Bronchial epithelial cell (primary cell): ENCODE measurements at regions not wholly inside any gene's neighbourhood (a gene's known extent, or its start where the extent isn't known, plus 50 kb on each side); places are given as distances from the start of the nearest gene placed in this dataset.
"Not testable (repeated sequence)": the region's sequence is repeated elsewhere in the genome, so short reads cannot be mapped to it uniquely, and the experiment has no call there.

ENCODE experiments used
- DNase-seq: peaks from one replicate; pipeline ENCODE4 v3.0.0-alpha.2; 2010; ENCODE audit warnings: low read depth
- FAIRE-seq: peaks from 2 replicates; lab custom pipeline; 2011; peaks lifted over from hg19 to GRCh38; lab: Jason Lieb, UNC
- H3K27me3 ChIP-seq: 2 replicates; pipeline ENCODE4 v1.5.1; 2011; ENCODE audit warnings: low read length; ENCODE audit not compliant: control insufficient read depth, insufficient read depth
- H3K36me3 ChIP-seq: 2 replicates; pipeline ENCODE4 v1.5.1; 2011; ENCODE audit warnings: low read length; ENCODE audit not compliant: control insufficient read depth, insufficient read depth
- H3K4me3 ChIP-seq: 2 replicates; pipeline ENCODE4 v1.5.1; 2011; ENCODE audit warnings: mild to moderate bottlenecking, low read depth, low read length, control low read depth
- TF ChIP-seq, protein P1 (sequence below): IDR thresholded peaks from 2 replicates; pipeline ENCODE4 v1.5.1; 2011; ENCODE audit warnings: mild to moderate bottlenecking, moderate library complexity, low read length, control low read depth, inconsistent platforms; ENCODE audit not compliant: insufficient read depth, severe bottlenecking

GRCh38 chr3:75272691-75273090, 391.4 kb upstream of the FRG2C start:
- DNase-seq (peak; percentile 62), FAIRE-seq (no peak)
- Histone ChIP-seq H3K27me3 (no peaks in the 10 kb centered on the region), H3K36me3 (no peaks in the 10 kb centered on the region), H3K4me3 (no peak overlapping the region)
- TF ChIP-seq, protein P1, sequence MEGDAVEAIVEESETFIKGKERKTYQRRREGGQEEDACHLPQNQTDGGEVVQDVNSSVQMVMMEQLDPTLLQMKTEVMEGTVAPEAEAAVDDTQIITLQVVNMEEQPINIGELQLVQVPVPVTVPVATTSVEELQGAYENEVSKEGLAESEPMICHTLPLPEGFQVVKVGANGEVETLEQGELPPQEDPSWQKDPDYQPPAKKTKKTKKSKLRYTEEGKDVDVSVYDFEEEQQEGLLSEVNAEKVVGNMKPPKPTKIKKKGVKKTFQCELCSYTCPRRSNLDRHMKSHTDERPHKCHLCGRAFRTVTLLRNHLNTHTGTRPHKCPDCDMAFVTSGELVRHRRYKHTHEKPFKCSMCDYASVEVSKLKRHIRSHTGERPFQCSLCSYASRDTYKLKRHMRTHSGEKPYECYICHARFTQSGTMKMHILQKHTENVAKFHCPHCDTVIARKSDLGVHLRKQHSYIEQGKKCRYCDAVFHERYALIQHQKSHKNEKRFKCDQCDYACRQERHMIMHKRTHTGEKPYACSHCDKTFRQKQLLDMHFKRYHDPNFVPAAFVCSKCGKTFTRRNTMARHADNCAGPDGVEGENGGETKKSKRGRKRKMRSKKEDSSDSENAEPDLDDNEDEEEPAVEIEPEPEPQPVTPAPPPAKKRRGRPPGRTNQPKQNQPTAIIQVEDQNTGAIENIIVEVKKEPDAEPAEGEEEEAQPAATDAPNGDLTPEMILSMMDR: no peak

GRCh38 chr3:75285531-75286148, 378.5 kb upstream of the FRG2C start:
- H3K4me3 ChIP-seq, H3K27me3 ChIP-seq, H3K36me3 ChIP-seq: not testable (repeated sequence)
- DNase-seq: peak; percentile 86
- FAIRE-seq: peak; percentile 96

GRCh38 chr3:75288972-75289574, 375.1 kb upstream of the FRG2C start:
- not testable (repeated sequence) for H3K4me3 ChIP-seq, FAIRE-seq, H3K36me3 ChIP-seq, H3K27me3 ChIP-seq, DNase-seq

DNA sequence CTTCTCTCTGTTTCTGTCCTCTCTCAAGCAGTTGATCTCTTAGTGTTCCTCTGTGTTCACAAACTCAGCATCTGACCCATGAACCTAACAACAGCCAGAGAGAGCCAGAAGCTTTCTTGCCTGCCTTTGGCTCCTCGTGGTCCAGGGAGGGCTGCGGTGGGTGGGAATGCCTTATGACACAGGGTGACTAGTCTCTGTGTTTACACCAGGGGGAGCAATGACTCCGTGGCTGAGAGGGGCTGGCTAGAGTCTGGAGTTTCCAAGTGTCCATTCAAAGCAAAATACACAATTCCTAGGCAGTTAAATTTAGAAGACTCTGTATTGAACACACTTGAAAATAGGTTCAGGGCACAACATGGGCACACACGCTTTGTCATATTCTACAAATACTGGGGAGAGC, 370.0 kb upstream of the FRG2C start:
- FAIRE-seq: no peak
- H3K27me3 ChIP-seq: no peaks in the 10 kb centered on the region
- DNase-seq: peak; percentile 9

DNA sequence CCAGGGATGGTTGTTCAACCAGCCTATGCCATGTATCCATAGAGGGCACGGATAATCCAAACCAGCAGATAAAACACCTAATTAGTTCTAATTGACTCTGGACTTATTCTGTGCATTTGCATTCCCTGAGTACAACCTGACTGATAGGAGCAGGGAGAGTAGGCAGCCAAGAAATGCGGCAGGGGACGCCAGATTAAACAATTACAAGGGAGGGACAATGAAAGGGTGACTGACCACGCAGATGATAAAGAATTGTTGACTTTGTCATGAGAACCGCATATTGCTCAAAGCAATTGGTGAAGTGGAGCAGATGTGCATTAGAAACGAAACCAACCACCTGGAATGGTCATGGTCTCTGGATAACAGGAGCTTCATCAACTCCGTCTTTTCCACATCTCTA, 369.1 kb upstream of the FRG2C start:
- DNase-seq (no peak), FAIRE-seq (no peak)
- TF ChIP-seq, protein P1: no peak
- Histone ChIP-seq H3K27me3 (no peaks in the 10 kb centered on the region), H3K36me3 (no peaks in the 10 kb centered on the region), H3K4me3 (no peak overlapping the region)

More for the DNA sequence above, 370.0 kb upstream of the FRG2C start:
- TF ChIP-seq, protein P1: peak; percentile 55
- no peaks in the 10 kb centered on the region for H3K36me3 ChIP-seq
- no peak overlapping the region for H3K4me3 ChIP-seq

- H3K27me3 ChIP-seq: no peaks in the 10 kb centered on the region
- TF ChIP-seq, protein P1: no peak
- no peak for FAIRE-seq
- no peaks in the 10 kb centered on the region for H3K36me3 ChIP-seq
- no peak overlapping the region for H3K4me3 ChIP-seq
- no peak for DNase-seq
Measured at GRCh38 chr3:75296858-75297257, 367.3 kb upstream of the FRG2C start.

- no peaks in the 10 kb centered on the region for H3K36me3 ChIP-seq
- FAIRE-seq: no peak
Measured at GRCh38 chr3:75300606-75301005, 363.5 kb upstream of the FRG2C start.

DNA sequence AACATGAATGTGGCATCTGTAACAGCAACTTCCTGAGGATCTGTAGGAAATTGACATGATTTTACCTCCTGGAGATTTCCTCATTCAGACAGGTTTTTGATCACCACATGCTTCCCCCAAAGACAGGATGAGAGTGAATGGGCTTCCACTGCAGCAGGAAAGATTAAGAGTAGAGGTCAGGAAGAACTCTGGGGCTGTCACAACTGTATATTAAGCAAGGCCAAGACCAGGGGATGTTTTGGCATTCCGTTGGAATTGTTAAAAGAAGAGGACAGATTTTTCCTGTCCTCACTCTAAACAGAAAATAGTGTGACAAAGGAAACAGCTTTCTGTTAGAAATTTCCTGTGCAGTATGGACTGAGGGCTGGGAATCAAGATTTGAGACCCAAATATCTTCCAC, 363.1 kb upstream of the FRG2C start:
- not testable (repeated sequence) for DNase-seq, H3K36me3 ChIP-seq, H3K4me3 ChIP-seq, H3K27me3 ChIP-seq
- peak; percentile 43 for FAIRE-seq

More at GRCh38 chr3:75300606-75301005, 363.5 kb upstream of the FRG2C start:
- Histone ChIP-seq H3K4me3 (no peak overlapping the region), H3K27me3 (no peaks in the 10 kb centered on the region)
- TF ChIP-seq, protein P1: no peak
- DNase-seq: no peak
